WTC11 (cell line): ENCODE measurements at regions not wholly inside any gene's neighbourhood (a gene's known extent, or its start where the extent isn't known, plus 50 kb on each side); places are given as distances from the start of the nearest gene placed in this dataset.

Source experiments
- ATAC-seq: fragments of 200-7000 bp; cut with Tn5 transposase; 2 replicates; pipeline ENCODE4 v1.10.0; 2021; ENCODE audit warnings: mild to moderate bottlenecking, moderate library complexity
- CTCF ChIA-PET: fragments of 300-600 bp; sonication (Branson Sonifier 250); formaldehyde crosslinking; loops from one replicate; lab custom pipeline; 2021; ENCODE audit warnings: antibody characterized with exemption; lab: Charles Lee
- POLR2A ChIA-PET: fragments of 350-600 bp; sonication (Branson Sonifier 250); formaldehyde crosslinking; loops from one replicate; lab custom pipeline; 2021; ENCODE audit warnings: antibody characterized with exemption; lab: Charles Lee
- DNase-seq: peaks from one replicate; pipeline ENCODE4 v3.0.0; 2021; ENCODE audit warnings: low spot score
- H3K27ac Mint-ChIP-seq: 2 replicates; pipeline ENCODE4 v1.8.0; 2021; ENCODE audit warnings: mixed read lengths
- H3K27me3 Mint-ChIP-seq: 2 replicates; pipeline ENCODE4 v1.8.0; 2021; ENCODE audit warnings: low read depth, mild to moderate bottlenecking, moderate library complexity, mixed read lengths
- H3K36me3 Mint-ChIP-seq: 2 replicates; pipeline ENCODE4 v1.8.0; 2021; ENCODE audit warnings: mixed read lengths
- H3K4me1 Mint-ChIP-seq: 2 replicates; pipeline ENCODE4 v1.8.0; 2022; ENCODE audit warnings: mixed read lengths
- H3K4me3 Mint-ChIP-seq: 2 replicates; pipeline ENCODE4 v1.8.0; 2021; ENCODE audit warnings: mild to moderate bottlenecking, moderate library complexity, mixed read lengths
- H3K9me3 Mint-ChIP-seq: 2 replicates; pipeline ENCODE4 v1.8.0; 2021; ENCODE audit warnings: mixed read lengths
- CBFB ChIP-seq: sonication (generic); formaldehyde crosslinking; IDR thresholded peaks from 2 replicates; pipeline ENCODE4 v1.8.1; 2022; ENCODE audit warnings: mild to moderate bottlenecking, low read depth, missing genetic modification reagents
- EMX1 ChIP-seq: fragments of 250-450 bp; sonication (Bioruptor Pico); IDR thresholded peaks from 2 replicates; pipeline ENCODE4 v1.8.0; 2021; ENCODE audit warnings: mild to moderate bottlenecking
- ESRRA ChIP-seq: sonication (generic); formaldehyde crosslinking; IDR thresholded peaks from 2 replicates; pipeline ENCODE4 v1.8.1; 2022; ENCODE audit warnings: mild to moderate bottlenecking, missing genetic modification reagents, borderline replicate concordance
- GRHL2 ChIP-seq: fragments of 250-450 bp; sonication (Bioruptor Pico); IDR thresholded peaks from 2 replicates; pipeline ENCODE4 v1.8.0; 2022; ENCODE audit warnings: mild to moderate bottlenecking, moderate library complexity; ENCODE audit not compliant: insufficient replicate concordance, severe bottlenecking
- HMGA2 ChIP-seq: fragments of 250-450 bp; sonication (Bioruptor Pico); IDR thresholded peaks from 2 replicates; pipeline ENCODE4 v1.4.0; 2021; ENCODE audit warnings: mild to moderate bottlenecking, moderate library complexity
- JUN ChIP-seq: sonication (generic); formaldehyde crosslinking; IDR thresholded peaks from 2 replicates; pipeline ENCODE4 v1.8.0; 2023; ENCODE audit warnings: mild to moderate bottlenecking, missing genetic modification reagents
- NFE2L1 ChIP-seq: sonication (generic); formaldehyde crosslinking; IDR thresholded peaks from 2 replicates; pipeline ENCODE4 v1.8.1; 2023; ENCODE audit warnings: missing genetic modification reagents
- NR2C2 ChIP-seq: sonication (generic); formaldehyde crosslinking; IDR thresholded peaks from 2 replicates; pipeline ENCODE4 v1.8.0; 2022; ENCODE audit warnings: mild to moderate bottlenecking, missing genetic modification reagents
- OVOL2 ChIP-seq: fragments of 250-450 bp; sonication (Bioruptor Pico); IDR thresholded peaks from 2 replicates; pipeline ENCODE4 v1.9.0; 2021; ENCODE audit warnings: mild to moderate bottlenecking, borderline replicate concordance
- RORB ChIP-seq: fragments of 250-450 bp; sonication (Bioruptor Pico); IDR thresholded peaks from 2 replicates; pipeline ENCODE4 v1.9.0; 2021; ENCODE audit warnings: mild to moderate bottlenecking
- SMAD4 ChIP-seq: sonication (generic); formaldehyde crosslinking; IDR thresholded peaks from 2 replicates; pipeline ENCODE4 v1.8.0; 2022; ENCODE audit warnings: mild to moderate bottlenecking, missing genetic modification reagents
- SP1 ChIP-seq: sonication (generic); formaldehyde crosslinking; conservative IDR thresholded peaks from 2 replicates; pipeline ENCODE4 v1.8.1; 2022; ENCODE audit warnings: missing genetic modification reagents
- TEAD1 ChIP-seq: sonication (generic); formaldehyde crosslinking; IDR thresholded peaks from 2 replicates; pipeline ENCODE4 v1.8.0; 2022; ENCODE audit warnings: mild to moderate bottlenecking, missing genetic modification reagents
- TEAD4 ChIP-seq: sonication (generic); formaldehyde crosslinking; IDR thresholded peaks from 2 replicates; pipeline ENCODE4 v1.8.0; 2022; ENCODE audit warnings: mild to moderate bottlenecking, missing genetic modification reagents
- ZBTB21 ChIP-seq: sonication (generic); formaldehyde crosslinking; IDR thresholded peaks from 2 replicates; pipeline ENCODE4 v1.8.1; 2023; ENCODE audit warnings: mild to moderate bottlenecking, missing genetic modification reagents, borderline replicate concordance
- ZNF121 ChIP-seq: sonication (generic); formaldehyde crosslinking; IDR thresholded peaks from 2 replicates; pipeline ENCODE4 v1.8.0; 2023; ENCODE audit warnings: missing genetic modification reagents
- ZNF232 ChIP-seq: sonication (generic); formaldehyde crosslinking; IDR thresholded peaks from 2 replicates; pipeline ENCODE4 v1.8.0; 2022; ENCODE audit warnings: mild to moderate bottlenecking, missing genetic modification reagents
- ZNF317 ChIP-seq: sonication (generic); formaldehyde crosslinking; IDR thresholded peaks from 2 replicates; pipeline ENCODE4 v1.8.1; 2023; ENCODE audit warnings: low read depth, mild to moderate bottlenecking, moderate library complexity, missing genetic modification reagents, borderline replicate concordance
- ZNF416 ChIP-seq: fragments of 250-450 bp; sonication (Bioruptor Pico); IDR thresholded peaks from 2 replicates; pipeline ENCODE4 v1.9.0; 2021; ENCODE audit warnings: mild to moderate bottlenecking, inconsistent platforms
- ZNF423 ChIP-seq: fragments of 250-450 bp; sonication (Bioruptor Pico); IDR thresholded peaks from 2 replicates; pipeline ENCODE4 v2.1.2; 2022; ENCODE audit warnings: mild to moderate bottlenecking, moderate library complexity
- TF ChIP-seq, protein P1 (sequence below): sonication (generic); formaldehyde crosslinking; IDR thresholded peaks from 2 replicates; pipeline ENCODE4 v1.8.0; 2022; ENCODE audit warnings: mild to moderate bottlenecking, missing genetic modification reagents
- TF ChIP-seq, protein P2 (sequence below): sonication (generic); formaldehyde crosslinking; IDR thresholded peaks from 2 replicates; pipeline ENCODE4 v1.8.0; 2023; ENCODE audit warnings: missing genetic modification reagents, mild to moderate bottlenecking, borderline replicate concordance
- TF ChIP-seq, protein P3 (sequence below): sonication (generic); formaldehyde crosslinking; IDR thresholded peaks from 2 replicates; pipeline ENCODE4 v1.8.0; 2022; ENCODE audit warnings: mild to moderate bottlenecking, missing genetic modification reagents
- TF ChIP-seq, protein P4 (sequence below): sonication (generic); formaldehyde crosslinking; conservative IDR thresholded peaks from 2 replicates; pipeline ENCODE4 v1.8.1; 2022; ENCODE audit warnings: mild to moderate bottlenecking, missing genetic modification reagents
- TF ChIP-seq, protein P5 (sequence below): sonication (generic); formaldehyde crosslinking; IDR thresholded peaks from 2 replicates; pipeline ENCODE4 v1.8.0; 2022; ENCODE audit warnings: mild to moderate bottlenecking, missing genetic modification reagents

DNA sequence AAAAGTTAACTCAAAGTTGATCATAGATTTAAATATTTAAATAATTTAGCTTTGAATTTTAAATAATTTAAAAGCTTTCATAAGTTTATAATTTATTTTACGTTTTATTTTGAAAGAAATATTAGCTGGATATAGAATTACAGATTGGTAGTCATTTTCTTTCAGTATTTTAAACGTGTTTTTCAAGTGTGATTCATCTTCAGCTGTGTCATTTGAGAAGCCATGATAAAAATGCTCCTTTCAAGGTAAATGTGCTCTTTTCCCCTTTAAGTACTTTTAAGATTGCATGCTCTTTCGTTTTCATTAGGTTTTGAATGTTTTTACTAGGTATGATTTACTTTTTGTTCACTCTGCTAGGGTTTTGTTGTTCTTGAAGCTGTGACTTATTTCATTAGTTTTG lies 116.8 kb upstream of the FIGN start (continued):
- TF ChIP-seq, protein P1, sequence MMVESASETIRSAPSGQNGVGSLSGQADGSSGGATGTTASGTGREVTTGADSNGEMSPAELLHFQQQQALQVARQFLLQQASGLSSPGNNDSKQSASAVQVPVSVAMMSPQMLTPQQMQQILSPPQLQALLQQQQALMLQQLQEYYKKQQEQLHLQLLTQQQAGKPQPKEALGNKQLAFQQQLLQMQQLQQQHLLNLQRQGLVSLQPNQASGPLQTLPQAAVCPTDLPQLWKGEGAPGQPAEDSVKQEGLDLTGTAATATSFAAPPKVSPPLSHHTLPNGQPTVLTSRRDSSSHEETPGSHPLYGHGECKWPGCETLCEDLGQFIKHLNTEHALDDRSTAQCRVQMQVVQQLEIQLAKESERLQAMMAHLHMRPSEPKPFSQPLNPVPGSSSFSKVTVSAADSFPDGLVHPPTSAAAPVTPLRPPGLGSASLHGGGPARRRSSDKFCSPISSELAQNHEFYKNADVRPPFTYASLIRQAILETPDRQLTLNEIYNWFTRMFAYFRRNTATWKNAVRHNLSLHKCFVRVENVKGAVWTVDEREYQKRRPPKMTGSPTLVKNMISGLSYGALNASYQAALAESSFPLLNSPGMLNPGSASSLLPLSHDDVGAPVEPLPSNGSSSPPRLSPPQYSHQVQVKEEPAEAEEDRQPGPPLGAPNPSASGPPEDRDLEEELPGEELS (CRISPR knock-in tag): no peak
- no peak for TF ChIP-seq SP1
- no peak for TF ChIP-seq OVOL2 (CRISPR knock-in tag)
- no peak for TF ChIP-seq TEAD4 (CRISPR knock-in tag)

DNA sequence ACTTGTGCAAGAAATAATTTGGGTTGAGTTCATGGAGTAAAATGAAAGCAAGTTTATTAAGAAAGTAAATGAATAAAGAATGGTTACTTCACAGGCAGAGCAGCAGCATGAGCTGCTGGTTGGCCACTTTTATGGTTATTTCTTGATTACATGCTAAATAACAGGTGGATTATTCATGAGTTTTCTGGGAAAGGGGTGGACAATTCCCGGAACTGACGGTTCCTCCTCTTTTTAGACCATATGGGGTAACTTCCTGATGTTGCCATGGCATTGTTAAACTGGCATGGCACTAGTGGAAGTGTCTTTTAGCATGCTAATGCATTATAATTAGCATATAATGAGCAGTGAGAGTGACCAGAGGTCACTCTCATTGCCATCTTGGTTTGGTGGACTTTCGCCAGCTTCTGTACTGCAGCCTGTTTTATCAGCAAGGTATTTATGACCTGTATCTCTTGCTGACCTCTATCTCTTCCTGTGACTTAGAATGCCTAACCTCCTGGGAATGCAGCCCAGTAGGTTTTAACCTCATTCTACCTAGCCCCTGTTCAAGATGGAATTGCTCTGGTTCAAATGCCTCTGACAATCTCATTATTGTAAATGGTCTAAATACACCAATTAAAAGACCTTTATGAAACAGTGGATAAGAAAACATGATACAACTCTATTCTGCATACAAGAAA lies 114.1 kb upstream of the FIGN start:
- no peak overlapping the region for H3K4me3 Mint-ChIP-seq
- H3K36me3 Mint-ChIP-seq: no peaks in the 10 kb centered on the region
- no peak for DNase-seq
- ATAC-seq: no peak
- H3K4me1 Mint-ChIP-seq: peaks cover 4% of the 10 kb centered on the region; the same call in 1 of the 2 replicates
- ChIA-PET CTCF (no interaction called here), POLR2A (no interaction called here)
- H3K9me3 Mint-ChIP-seq: no peaks in the 10 kb centered on the region
- no peak overlapping the region for H3K27ac Mint-ChIP-seq
- no peaks in the 10 kb centered on the region for H3K27me3 Mint-ChIP-seq
- TF ChIP-seq HMGA2 (CRISPR knock-in tag) (no peak), ZNF232 (no peak), NFE2L1 (CRISPR knock-in tag) (no peak), ESRRA (CRISPR knock-in tag) (no peak), RORB (CRISPR knock-in tag) (no peak), EMX1 (CRISPR knock-in tag) (no peak), ZNF423 (CRISPR knock-in tag) (no peak), ZNF416 (CRISPR knock-in tag) (no peak)
- TF ChIP-seq, protein P2, sequence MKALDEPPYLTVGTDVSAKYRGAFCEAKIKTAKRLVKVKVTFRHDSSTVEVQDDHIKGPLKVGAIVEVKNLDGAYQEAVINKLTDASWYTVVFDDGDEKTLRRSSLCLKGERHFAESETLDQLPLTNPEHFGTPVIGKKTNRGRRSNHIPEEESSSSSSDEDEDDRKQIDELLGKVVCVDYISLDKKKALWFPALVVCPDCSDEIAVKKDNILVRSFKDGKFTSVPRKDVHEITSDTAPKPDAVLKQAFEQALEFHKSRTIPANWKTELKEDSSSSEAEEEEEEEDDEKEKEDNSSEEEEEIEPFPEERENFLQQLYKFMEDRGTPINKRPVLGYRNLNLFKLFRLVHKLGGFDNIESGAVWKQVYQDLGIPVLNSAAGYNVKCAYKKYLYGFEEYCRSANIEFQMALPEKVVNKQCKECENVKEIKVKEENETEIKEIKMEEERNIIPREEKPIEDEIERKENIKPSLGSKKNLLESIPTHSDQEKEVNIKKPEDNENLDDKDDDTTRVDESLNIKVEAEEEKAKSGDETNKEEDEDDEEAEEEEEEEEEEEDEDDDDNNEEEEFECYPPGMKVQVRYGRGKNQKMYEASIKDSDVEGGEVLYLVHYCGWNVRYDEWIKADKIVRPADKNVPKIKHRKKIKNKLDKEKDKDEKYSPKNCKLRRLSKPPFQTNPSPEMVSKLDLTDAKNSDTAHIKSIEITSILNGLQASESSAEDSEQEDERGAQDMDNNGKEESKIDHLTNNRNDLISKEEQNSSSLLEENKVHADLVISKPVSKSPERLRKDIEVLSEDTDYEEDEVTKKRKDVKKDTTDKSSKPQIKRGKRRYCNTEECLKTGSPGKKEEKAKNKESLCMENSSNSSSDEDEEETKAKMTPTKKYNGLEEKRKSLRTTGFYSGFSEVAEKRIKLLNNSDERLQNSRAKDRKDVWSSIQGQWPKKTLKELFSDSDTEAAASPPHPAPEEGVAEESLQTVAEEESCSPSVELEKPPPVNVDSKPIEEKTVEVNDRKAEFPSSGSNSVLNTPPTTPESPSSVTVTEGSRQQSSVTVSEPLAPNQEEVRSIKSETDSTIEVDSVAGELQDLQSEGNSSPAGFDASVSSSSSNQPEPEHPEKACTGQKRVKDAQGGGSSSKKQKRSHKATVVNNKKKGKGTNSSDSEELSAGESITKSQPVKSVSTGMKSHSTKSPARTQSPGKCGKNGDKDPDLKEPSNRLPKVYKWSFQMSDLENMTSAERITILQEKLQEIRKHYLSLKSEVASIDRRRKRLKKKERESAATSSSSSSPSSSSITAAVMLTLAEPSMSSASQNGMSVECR (CRISPR knock-in tag): no peak
- TF ChIP-seq, protein P3, sequence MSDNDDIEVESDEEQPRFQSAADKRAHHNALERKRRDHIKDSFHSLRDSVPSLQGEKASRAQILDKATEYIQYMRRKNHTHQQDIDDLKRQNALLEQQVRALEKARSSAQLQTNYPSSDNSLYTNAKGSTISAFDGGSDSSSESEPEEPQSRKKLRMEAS (CRISPR knock-in tag): no peak

DNA sequence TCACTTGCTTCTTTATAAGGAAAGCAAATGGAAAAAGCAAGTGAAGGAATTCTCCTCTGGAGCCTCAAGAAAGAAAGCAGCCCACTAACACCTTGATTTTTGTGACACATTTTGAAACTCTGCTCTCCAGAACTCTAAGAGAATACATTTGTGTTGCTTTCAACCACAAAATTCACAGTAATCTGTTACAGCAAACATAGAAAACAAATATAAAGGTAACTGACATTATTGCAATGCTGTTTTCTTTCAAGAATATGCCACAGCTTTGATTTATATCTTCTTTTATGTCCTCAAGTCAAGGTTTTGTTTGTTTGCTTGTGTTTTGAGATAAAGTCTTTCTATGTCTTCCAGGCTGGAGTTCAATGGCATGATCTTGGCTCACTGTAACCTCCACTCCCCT lies 103.1 kb upstream of the FIGN start:
- Mint-ChIP-seq H3K4me3 (no peak overlapping the region), H3K27me3 (no peaks in the 10 kb centered on the region), H3K27ac (no peak overlapping the region), H3K4me1 (no peaks in the 10 kb centered on the region; the same call in 1 of the 2 replicates), H3K9me3 (no peaks in the 10 kb centered on the region), H3K36me3 (no peaks in the 10 kb centered on the region)
- POLR2A ChIA-PET: no interaction called here
- CTCF ChIA-PET: no interaction called here
- DNase-seq: no peak
- no peak for ATAC-seq
- TF ChIP-seq, protein P4, sequence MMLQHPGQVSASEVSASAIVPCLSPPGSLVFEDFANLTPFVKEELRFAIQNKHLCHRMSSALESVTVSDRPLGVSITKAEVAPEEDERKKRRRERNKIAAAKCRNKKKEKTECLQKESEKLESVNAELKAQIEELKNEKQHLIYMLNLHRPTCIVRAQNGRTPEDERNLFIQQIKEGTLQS (CRISPR knock-in tag): no peak
- TF ChIP-seq ZNF317 (CRISPR knock-in tag) (no peak), ZBTB21 (CRISPR knock-in tag) (no peak), ZNF423 (CRISPR knock-in tag) (no peak), GRHL2 (CRISPR knock-in tag) (no peak), NR2C2 (CRISPR knock-in tag) (no peak), SMAD4 (CRISPR knock-in tag) (no peak), ZNF121 (no peak), CBFB (CRISPR knock-in tag) (no peak), JUN (CRISPR knock-in tag) (no peak), TEAD4 (CRISPR knock-in tag) (no peak), TEAD1 (CRISPR knock-in tag) (no peak)
- TF ChIP-seq, protein P5, sequence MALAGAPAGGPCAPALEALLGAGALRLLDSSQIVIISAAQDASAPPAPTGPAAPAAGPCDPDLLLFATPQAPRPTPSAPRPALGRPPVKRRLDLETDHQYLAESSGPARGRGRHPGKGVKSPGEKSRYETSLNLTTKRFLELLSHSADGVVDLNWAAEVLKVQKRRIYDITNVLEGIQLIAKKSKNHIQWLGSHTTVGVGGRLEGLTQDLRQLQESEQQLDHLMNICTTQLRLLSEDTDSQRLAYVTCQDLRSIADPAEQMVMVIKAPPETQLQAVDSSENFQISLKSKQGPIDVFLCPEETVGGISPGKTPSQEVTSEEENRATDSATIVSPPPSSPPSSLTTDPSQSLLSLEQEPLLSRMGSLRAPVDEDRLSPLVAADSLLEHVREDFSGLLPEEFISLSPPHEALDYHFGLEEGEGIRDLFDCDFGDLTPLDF (CRISPR knock-in tag): no peak
